B cell (primary cell): ENCODE measurements at regions not wholly inside any gene's neighbourhood (a gene's known extent, or its start where the extent isn't known, plus 50 kb on each side); places are given as distances from the start of the nearest gene placed in this dataset.

Source experiments
- ATAC-seq: fragments of 200-7000 bp; cut with Tn5 transposase; one replicate; pipeline ENCODE4 v1.10.0; 2021; ENCODE audit warnings: low read depth, mild to moderate bottlenecking, moderate number of reproducible peaks, moderate library complexity
- CTCF ChIA-PET: fragments of 350-600 bp; sonication (Branson Sonifier 250); formaldehyde crosslinking; loops from one replicate; lab custom pipeline; 2021; ENCODE audit warnings: antibody characterized with exemption, inconsistent platforms; lab: Charles Lee
- POLR2A ChIA-PET: fragments of 350-600 bp; sonication (Branson Sonifier 250); formaldehyde crosslinking; loops from one replicate; lab custom pipeline; 2021; ENCODE audit warnings: antibody characterized with exemption; lab: Charles Lee
- DNase-seq: peaks from one replicate; pipeline ENCODE4 v3.0.0; 2013
- H2AFZ ChIP-seq: 2 replicates; pipeline ENCODE4 v1.6.1; 2012; ENCODE audit warnings: mild to moderate bottlenecking, low read depth, low read length; ENCODE audit not compliant: insufficient read depth, poor library complexity, severe bottlenecking
- H3K27ac ChIP-seq, 2 donors: 1 replicate in 1 of 2; 2 replicates in 1 of 2; pipeline ENCODE4 v1.5.1; 2012 to 2013; ENCODE audit warnings: low read length in 2 of 2, mild to moderate bottlenecking in 2 of 2, moderate library complexity in 1 of 2
- H3K27me3 ChIP-seq, 4 experiments: fragments of 200-600 bp in 1 of 4; sonication (generic) in 1 of 4; replicated peaks in 1 of 4; 1 replicate in 2 of 4; 2 replicates in 2 of 4; pipeline versions ENCODE4 v1.6.1 to v1.7.0; 2013 to 2016; ENCODE audit warnings: low read length in 3 of 4, mild to moderate bottlenecking in 2 of 4, mixed read lengths in 1 of 4, moderate library complexity in 1 of 4; ENCODE audit not compliant: insufficient read depth in 4 of 4, control insufficient read depth in 3 of 4; ENCODE audit errors: control extremely low read depth in 1 of 4
- H3K36me3 ChIP-seq, 2 experiments: replicated peaks in 1 of 2; 1 replicate in 1 of 2; 2 replicates in 1 of 2; pipeline versions ENCODE4 v1.6.1 to v1.7.1; 2013; ENCODE audit warnings: low read length in 1 of 2; ENCODE audit not compliant: insufficient read depth in 2 of 2, control insufficient read depth in 1 of 2; ENCODE audit errors: control extremely low read depth in 1 of 2, extremely low read depth in 1 of 2
- H3K4me1 ChIP-seq, 2 donors: fragments of 200-600 bp in 1 of 2; sonication (generic) in 1 of 2; 1 replicate in 1 of 2; 2 replicates in 1 of 2; pipeline versions ENCODE4 v1.5.1 to v1.6.1; 2013 to 2017; ENCODE audit warnings: low read length in 2 of 2; ENCODE audit not compliant: control insufficient read depth in 2 of 2, insufficient read depth in 2 of 2
- H3K4me2 ChIP-seq: replicated peaks from 2 replicates; pipeline ENCODE3; 2012; ENCODE audit warnings: mild to moderate bottlenecking, low read depth, low read length; ENCODE audit not compliant: poor library complexity, severe bottlenecking
- H3K4me3 ChIP-seq, 5 experiments: fragments of 200-600 bp in 1 of 5; sonication (generic) in 1 of 5; 1 replicate in 3 of 5; 2 replicates in 2 of 5; pipeline versions ENCODE4 v1.5.1 to v1.7.0; 2011 to 2016; ENCODE audit warnings: low read length in 4 of 5, mild to moderate bottlenecking in 4 of 5, low read depth in 2 of 5, control low read depth in 1 of 5, moderate library complexity in 1 of 5; ENCODE audit not compliant: insufficient read depth in 1 of 5; ENCODE audit errors: control extremely low read depth in 1 of 5, extremely low read depth in 1 of 5
- H3K79me2 ChIP-seq: fragments of 200-600 bp; sonication (generic); one replicate; pipeline ENCODE4 v1.6.0; 2016; ENCODE audit warnings: low read length; ENCODE audit not compliant: control insufficient read depth, insufficient read depth
- H3K9ac ChIP-seq: fragments of 200-600 bp; sonication (generic); 2 replicates; pipeline ENCODE4 v1.6.1; 2017; ENCODE audit warnings: mild to moderate bottlenecking, low read length, moderate library complexity
- H3K9me3 ChIP-seq, 3 donors: one replicate each; pipeline versions ENCODE4 v1.6.1 to v1.7.1; 2013; ENCODE audit warnings: low read length in 2 of 3; ENCODE audit not compliant: control insufficient read depth in 2 of 3, insufficient read depth in 1 of 3; ENCODE audit errors: control extremely low read depth in 1 of 3
- H4K20me1 ChIP-seq: 2 replicates; pipeline ENCODE4 v1.6.0; 2012; ENCODE audit warnings: mild to moderate bottlenecking, low read length; ENCODE audit not compliant: insufficient read depth, control insufficient read depth, poor library complexity, severe bottlenecking
- H3K27ac Mint-ChIP-seq: one replicate; pipeline ENCODE4 v1.8.0; 2021; ENCODE audit warnings: mixed read lengths
- H3K27me3 Mint-ChIP-seq: one replicate; pipeline ENCODE4 v1.8.0; 2021; ENCODE audit warnings: mixed read lengths
- H3K4me1 Mint-ChIP-seq: one replicate; pipeline ENCODE4 v1.8.0; 2021; ENCODE audit warnings: mixed read lengths
- H3K4me3 Mint-ChIP-seq: one replicate; pipeline ENCODE4 v1.8.0; 2021; ENCODE audit warnings: mixed read lengths
- H3K9me3 Mint-ChIP-seq: one replicate; pipeline ENCODE4 v1.8.0; 2022; ENCODE audit warnings: mixed read lengths; ENCODE audit not compliant: insufficient read depth
- EZH2 ChIP-seq: IDR thresholded peaks from 2 replicates; pipeline ENCODE4 v1.6.1; 2012; ENCODE audit warnings: borderline replicate concordance, low read depth, mild to moderate bottlenecking, moderate library complexity, low read length; ENCODE audit not compliant: insufficient read depth, poor library complexity, severe bottlenecking
- WGBS: methylation state at CpG from one replicate; pipeline ENCODE4 v1.1.5; 2013; ENCODE audit warnings: missing lambda C conversion rate; ENCODE audit not compliant: insufficient coverage; 5-methylcytosine and 5-hydroxymethylcytosine counted together
- intact Hi-C: fragments of 100-400 bp; cut with micrococcal nuclease; formaldehyde crosslinking; loops from one replicate; pipeline ENCODE4 v1.10.0; 2022
- TF ChIP-seq, protein P1 (sequence below): fragments of 200-600 bp; IDR thresholded peaks from one replicate; pipeline ENCODE4 v1.8.0; 2022; ENCODE audit warnings: antibody characterized with exemption, mild to moderate bottlenecking

DNA sequence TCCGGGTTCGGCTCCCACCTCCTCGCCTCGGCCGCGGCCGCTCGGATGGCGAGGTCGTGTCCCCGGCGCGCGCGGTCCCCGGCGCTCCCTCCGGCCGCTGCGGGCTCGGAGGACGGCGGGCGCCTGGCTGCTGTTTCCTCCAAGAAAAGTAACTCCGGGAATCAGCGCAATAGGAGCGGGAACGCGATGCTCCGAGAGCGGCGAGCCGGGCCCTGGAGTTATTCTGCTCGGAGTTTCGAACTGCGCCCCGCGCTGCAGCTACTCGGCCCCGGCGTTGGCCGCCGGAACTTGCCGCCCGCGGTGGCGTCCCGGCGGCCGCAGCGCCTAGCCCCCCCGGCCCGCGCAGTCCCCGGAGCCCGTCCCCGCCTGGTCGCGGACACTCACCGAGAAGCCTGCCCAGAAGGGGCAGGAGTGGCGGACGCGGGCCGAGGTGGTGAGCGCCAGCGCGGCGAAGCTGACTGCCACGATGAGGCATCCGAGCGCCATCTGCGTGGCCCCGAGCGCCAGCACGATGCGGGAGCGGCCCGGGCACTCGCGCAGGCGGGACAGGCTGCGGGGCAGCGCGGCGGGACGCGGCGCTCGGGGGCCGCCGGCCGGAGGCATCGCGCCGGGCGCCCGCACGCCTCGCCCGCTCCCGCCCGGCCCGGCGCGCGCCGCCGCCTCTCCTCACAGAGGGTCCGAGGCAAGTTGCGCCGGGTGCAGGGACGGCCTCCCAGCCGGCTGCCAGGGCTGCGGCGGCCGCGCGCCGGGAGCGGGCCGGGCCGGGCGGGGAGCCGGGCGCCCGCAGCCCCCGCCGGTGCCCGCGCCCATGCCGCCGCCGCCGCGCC lies 251.9 kb downstream of the TJP1 start:
- Mint-ChIP-seq H3K4me3 (no peak overlapping the region), H3K9me3 (peaks cover 2% of the 10 kb centered on the region), H3K27me3 (peaks cover 67% of the 10 kb centered on the region), H3K27ac (no peak overlapping the region), H3K4me1 (peaks cover 7% of the 10 kb centered on the region)
- no peak for ATAC-seq
- Histone ChIP-seq H3K9me3 (peaks cover 0 to 6% (median 0%) of the 10 kb centered on the region in 3 donors), H3K27ac (no peak overlapping the region), H3K36me3 (no peaks in the 10 kb centered on the region), H4K20me1 (no peaks in the 10 kb centered on the region), H3K4me3 (no peak overlapping the region), H3K4me1 (no peaks in the 10 kb centered on the region), H2AFZ (no peak overlapping the region), H3K9ac (no peak overlapping the region), H3K79me2 (no peaks in the 10 kb centered on the region), H3K4me2 (peak overlapping the region; percentile 38), H3K27me3 (peaks cover 0 to 29% (median 22%) of the 10 kb centered on the region in 4 experiments)
- ChIA-PET CTCF (no interaction called here), POLR2A (no interaction called here)
- 3% methylated on average over 128 of the region's 135 CpGs for WGBS
- intact Hi-C loops: no loop called here
- no peak for TF ChIP-seq EZH2
- TF ChIP-seq, protein P1, sequence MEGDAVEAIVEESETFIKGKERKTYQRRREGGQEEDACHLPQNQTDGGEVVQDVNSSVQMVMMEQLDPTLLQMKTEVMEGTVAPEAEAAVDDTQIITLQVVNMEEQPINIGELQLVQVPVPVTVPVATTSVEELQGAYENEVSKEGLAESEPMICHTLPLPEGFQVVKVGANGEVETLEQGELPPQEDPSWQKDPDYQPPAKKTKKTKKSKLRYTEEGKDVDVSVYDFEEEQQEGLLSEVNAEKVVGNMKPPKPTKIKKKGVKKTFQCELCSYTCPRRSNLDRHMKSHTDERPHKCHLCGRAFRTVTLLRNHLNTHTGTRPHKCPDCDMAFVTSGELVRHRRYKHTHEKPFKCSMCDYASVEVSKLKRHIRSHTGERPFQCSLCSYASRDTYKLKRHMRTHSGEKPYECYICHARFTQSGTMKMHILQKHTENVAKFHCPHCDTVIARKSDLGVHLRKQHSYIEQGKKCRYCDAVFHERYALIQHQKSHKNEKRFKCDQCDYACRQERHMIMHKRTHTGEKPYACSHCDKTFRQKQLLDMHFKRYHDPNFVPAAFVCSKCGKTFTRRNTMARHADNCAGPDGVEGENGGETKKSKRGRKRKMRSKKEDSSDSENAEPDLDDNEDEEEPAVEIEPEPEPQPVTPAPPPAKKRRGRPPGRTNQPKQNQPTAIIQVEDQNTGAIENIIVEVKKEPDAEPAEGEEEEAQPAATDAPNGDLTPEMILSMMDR: no peak
- no peak for DNase-seq

DNA sequence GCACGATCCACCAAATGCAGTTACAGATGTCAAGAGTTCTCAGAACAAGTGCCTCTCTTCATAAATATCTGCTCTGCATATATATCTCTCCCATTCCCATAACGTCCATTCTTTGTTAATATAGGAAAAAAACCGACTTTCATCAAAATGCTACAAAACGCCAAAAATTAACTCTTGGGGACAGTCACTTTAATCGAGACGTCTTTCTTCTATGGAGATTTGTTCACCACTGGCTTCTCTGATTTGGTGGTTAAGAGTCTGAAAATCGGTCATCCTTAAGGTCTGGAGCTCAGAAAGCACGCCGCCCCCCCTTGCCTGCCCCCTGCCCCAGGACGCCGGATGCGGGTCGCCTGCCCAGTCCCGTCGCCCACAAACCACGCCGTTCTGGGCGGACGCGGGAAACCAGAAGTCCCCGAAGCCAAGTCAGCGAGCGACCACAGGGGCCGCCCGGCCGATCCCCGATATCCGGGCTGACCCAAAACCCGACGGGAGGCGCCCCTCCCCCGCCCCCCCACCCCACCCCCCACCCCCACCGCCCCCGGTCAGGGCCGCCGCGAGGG lies 252.7 kb downstream of the TJP1 start:
- ATAC-seq: no peak
- peaks cover 7% of the 10 kb centered on the region for H3K4me1 Mint-ChIP-seq
- Histone ChIP-seq H3K4me1 (no peaks in the 10 kb centered on the region), H3K27me3 (peaks cover 0 to 29% (median 22%) of the 10 kb centered on the region in 4 experiments), H3K9me3 (peaks cover 0 to 6% (median 0%) of the 10 kb centered on the region in 3 donors), H3K4me3 (no peak overlapping the region), H3K79me2 (no peaks in the 10 kb centered on the region), H2AFZ (no peak overlapping the region), H3K4me2 (no peak overlapping the region), H3K27ac (no peak overlapping the region), H3K36me3 (no peaks in the 10 kb centered on the region), H3K9ac (no peak overlapping the region), H4K20me1 (no peaks in the 10 kb centered on the region)
- no peak for TF ChIP-seq EZH2
- TF ChIP-seq, protein P1: no peak
- CTCF ChIA-PET: no interaction called here
- H3K27me3 Mint-ChIP-seq: peaks cover 64% of the 10 kb centered on the region
- no peak for DNase-seq
- POLR2A ChIA-PET: no interaction called here
- H3K27ac Mint-ChIP-seq: no peak overlapping the region
- H3K4me3 Mint-ChIP-seq: peak overlapping the region; percentile 60
- intact Hi-C loops: no loop called here
- WGBS: 4% methylated on average over 19 of the region's 37 CpGs
- peaks cover 2% of the 10 kb centered on the region for H3K9me3 Mint-ChIP-seq
